GM19351 (cell line): ENCODE measurements at regions not wholly inside any gene's neighbourhood (a gene's known extent, or its start where the extent isn't known, plus 50 kb on each side); places are given as distances from the start of the nearest gene placed in this dataset.
"Not testable (repeated sequence)": the region's sequence is repeated elsewhere in the genome, so short reads cannot be mapped to it uniquely, and the experiment has no call there.

Source experiments
- ATAC-seq: cut with Tn5 transposase; IDR thresholded peaks from one replicate; pipeline ENCODE4 v1.9.1; 2021; ENCODE audit warnings: mild to moderate bottlenecking, moderate library complexity; ENCODE audit not compliant: unreplicated experiment

- ATAC-seq: no peak
These were observed 1121.8 kb upstream of the USP15 start for GRCh38 chr12:61138415-61138759.

DNA sequence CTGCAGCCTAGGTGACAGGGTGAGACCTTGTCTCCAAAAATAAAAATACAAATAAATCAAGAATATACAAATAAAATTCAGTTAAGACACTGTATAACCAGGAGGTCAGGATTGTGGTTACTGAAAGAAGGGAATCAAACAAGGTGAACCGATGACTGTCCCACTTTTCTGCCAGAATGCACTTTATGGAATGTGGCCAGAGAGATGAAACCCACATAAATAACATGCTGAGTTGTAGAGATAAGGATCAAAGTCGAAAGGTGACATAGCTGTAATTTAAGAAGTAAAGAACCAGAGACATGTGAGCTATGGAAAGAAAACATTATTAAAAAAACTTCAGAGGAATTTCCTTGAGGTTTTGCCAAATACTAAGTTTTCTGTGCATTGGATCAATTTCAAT, 1098.2 kb upstream of the USP15 start:
- ATAC-seq: no peak

DNA sequence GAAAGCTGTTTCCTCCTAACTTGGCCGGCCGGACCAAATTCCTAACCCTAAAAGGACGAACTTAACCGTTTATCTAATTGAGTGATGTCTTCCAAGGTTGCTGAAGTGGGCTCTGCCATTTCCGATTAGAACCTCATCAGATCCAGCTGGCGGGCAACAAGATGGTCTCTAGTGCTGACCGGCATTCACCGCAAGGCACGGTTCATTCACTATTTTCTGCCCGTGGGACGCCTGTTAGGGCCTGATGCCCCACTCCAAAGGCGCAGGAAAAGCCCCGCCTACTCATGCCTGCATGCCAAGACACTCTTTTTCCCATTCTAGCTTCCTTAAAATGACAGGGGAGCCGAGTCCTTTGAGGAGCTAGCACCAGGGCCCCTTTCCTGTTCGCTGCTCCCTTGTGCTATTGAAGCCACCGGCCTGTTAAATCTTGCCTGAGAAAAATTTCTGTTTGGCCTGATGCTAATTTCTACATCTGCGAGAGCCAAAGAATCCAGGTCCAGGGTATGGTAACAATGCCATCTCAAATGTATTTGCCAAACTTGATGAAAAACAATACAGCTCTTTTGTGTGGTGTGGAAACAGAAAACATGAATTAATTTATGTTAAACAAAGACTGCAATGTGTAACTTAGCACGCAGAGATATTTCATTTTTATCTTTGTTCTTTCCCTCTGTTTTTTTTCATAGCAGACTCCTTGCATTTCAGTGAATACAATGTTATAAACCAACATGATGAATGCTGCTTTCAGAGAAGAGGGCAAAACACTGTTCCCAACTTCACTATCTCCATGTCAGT, 1071.2 kb upstream of the USP15 start:
- no peak for ATAC-seq

GRCh38 chr12:61213646-61214045, 1046.6 kb upstream of the USP15 start:
- no peak for ATAC-seq

- ATAC-seq: no peak
These were observed 1039.9 kb upstream of the USP15 start for GRCh38 chr12:61220337-61220736.

DNA sequence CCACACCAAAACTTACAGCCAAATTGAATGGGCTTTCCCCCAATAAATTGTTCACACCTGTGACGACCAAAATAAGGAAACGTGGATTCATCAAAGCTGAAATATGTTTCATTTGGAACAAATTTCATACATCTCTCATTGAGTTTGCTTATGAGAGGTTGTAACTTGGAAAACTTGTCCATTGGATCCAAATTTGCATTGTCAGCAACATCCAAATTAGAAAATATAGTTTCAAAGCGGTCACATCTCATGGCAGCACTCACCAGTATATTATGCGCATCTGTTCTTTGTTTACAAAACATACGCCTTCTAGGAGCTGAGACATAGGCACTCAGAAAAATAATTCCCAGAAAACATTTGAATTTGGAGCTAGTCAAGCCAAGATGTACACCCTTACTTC, 1028.2 kb upstream of the USP15 start:
- ATAC-seq: no peak

DNA sequence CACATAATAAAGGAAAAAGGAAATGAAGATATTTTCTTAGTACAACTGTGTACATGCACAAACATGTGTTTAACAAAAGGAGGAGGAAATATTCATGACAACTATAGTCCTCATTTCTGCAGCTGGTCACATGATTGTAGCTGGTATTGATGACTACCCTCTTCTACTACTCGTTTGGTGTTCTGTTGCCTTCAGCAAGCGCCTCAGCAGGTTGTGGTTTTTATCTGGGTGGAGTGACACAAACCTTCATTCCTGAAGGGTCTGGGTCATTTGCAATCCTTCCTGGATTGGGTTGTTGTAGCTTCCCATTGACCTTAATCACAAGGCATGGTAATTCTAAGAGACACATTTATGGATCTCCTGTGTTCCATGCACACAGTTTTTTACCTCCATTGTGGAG, 1009.9 kb upstream of the USP15 start:
- ATAC-seq: no peak

DNA sequence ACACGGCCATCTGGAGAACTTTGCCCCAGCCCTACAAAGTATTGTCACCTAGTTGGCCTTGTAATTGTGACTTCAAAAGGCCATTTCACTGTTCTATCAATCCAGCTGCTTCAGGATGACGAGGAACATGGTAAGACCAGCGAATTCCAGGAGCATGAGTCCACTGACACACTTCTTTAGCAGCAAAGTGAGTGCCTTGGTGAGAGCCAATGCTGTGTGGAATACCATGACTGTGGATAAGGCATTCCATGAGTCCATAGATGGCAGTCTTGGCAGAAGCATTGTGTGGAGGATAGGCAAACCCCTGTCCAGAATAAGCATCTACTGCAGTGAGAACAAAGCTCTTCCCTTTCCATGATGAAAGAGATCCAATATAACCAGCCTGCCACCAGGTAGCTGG, 1009.1 kb upstream of the USP15 start:
- ATAC-seq: no peak

GRCh38 chr12:61254225-61254624, 1006.0 kb upstream of the USP15 start:
- ATAC-seq: no peak

DNA sequence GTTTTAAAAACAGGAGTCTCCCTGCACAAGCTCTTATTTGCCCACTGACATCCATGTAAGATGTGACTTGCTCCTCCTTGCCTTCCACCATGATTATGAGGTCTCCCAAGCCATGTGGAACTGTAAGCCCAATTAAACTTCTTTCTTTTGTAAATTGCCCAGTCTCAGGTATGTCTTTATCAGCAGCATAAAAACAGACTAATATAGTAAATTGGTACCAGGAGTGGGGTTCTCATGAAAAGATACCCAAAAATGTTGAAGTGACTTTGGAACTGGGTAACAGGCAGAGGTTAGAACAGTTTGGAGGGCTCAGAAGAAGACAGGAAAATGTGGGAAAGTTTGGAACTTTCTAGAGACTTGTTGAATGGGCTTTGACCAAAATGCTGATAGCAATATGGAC, 995.9 kb upstream of the USP15 start:
- not testable (repeated sequence) for ATAC-seq

DNA sequence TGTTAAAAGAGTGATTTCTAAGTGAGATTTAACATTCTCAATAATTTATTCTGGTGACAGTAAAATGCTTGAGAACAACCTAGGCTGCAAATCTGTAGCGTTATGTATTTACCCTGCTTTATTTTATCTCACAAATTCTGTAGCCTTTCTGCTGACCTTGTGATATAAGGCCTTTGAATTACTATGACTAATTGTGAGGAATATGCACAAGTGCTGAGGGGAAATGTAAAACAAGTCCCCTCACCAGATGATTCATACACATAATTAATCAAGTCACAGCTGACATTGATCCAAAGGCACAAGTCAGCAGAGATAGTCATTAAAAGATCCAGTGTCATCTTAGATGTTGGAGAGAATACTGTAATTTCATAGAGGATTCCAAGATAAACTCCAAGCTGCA, 992.7 kb upstream of the USP15 start:
- ATAC-seq: no peak

GRCh38 chr12:61272441-61272840, 987.8 kb upstream of the USP15 start:
- ATAC-seq: no peak

- ATAC-seq: no peak
These were observed 977.2 kb upstream of the USP15 start for GRCh38 chr12:61282790-61283575.

GRCh38 chr12:61290473-61290872, 969.7 kb upstream of the USP15 start:
- no peak for ATAC-seq

GRCh38 chr12:61291647-61292046, 968.6 kb upstream of the USP15 start:
- no peak for ATAC-seq

GRCh38 chr12:61294011-61294410, 966.2 kb upstream of the USP15 start:
- not testable (repeated sequence) for ATAC-seq

- ATAC-seq: no peak
These were observed 958.4 kb upstream of the USP15 start for GRCh38 chr12:61301817-61302216.

- ATAC-seq: no peak
These were observed 957.9 kb upstream of the USP15 start for GRCh38 chr12:61302282-61302681.

GRCh38 chr12:61308220-61308619, 952.0 kb upstream of the USP15 start:
- no peak for ATAC-seq

- no peak for ATAC-seq
These were observed 948.8 kb upstream of the USP15 start for GRCh38 chr12:61311413-61311812.

GRCh38 chr12:61348871-61349270, 911.3 kb upstream of the USP15 start:
- no peak for ATAC-seq

GRCh38 chr12:61355105-61355504, 905.1 kb upstream of the USP15 start:
- ATAC-seq: no peak
